WTC11 (cell line): ENCODE measurements at regions not wholly inside any gene's neighbourhood (a gene's known extent, or its start where the extent isn't known, plus 50 kb on each side); places are given as distances from the start of the nearest gene placed in this dataset.

Experiments used
- ATAC-seq: fragments of 200-7000 bp; cut with Tn5 transposase; 2 replicates; pipeline ENCODE4 v1.10.0; 2021; ENCODE audit warnings: mild to moderate bottlenecking, moderate library complexity
- CTCF ChIA-PET: fragments of 300-600 bp; sonication (Branson Sonifier 250); formaldehyde crosslinking; loops from one replicate; lab custom pipeline; 2021; ENCODE audit warnings: antibody characterized with exemption; lab: Charles Lee
- POLR2A ChIA-PET: fragments of 350-600 bp; sonication (Branson Sonifier 250); formaldehyde crosslinking; loops from one replicate; lab custom pipeline; 2021; ENCODE audit warnings: antibody characterized with exemption; lab: Charles Lee
- DNase-seq: peaks from one replicate; pipeline ENCODE4 v3.0.0; 2021; ENCODE audit warnings: low spot score
- H3K27ac Mint-ChIP-seq: 2 replicates; pipeline ENCODE4 v1.8.0; 2021; ENCODE audit warnings: mixed read lengths
- H3K27me3 Mint-ChIP-seq: 2 replicates; pipeline ENCODE4 v1.8.0; 2021; ENCODE audit warnings: low read depth, mild to moderate bottlenecking, moderate library complexity, mixed read lengths
- H3K36me3 Mint-ChIP-seq: 2 replicates; pipeline ENCODE4 v1.8.0; 2021; ENCODE audit warnings: mixed read lengths
- H3K4me1 Mint-ChIP-seq: 2 replicates; pipeline ENCODE4 v1.8.0; 2022; ENCODE audit warnings: mixed read lengths
- H3K4me3 Mint-ChIP-seq: 2 replicates; pipeline ENCODE4 v1.8.0; 2021; ENCODE audit warnings: mild to moderate bottlenecking, moderate library complexity, mixed read lengths
- H3K9me3 Mint-ChIP-seq: 2 replicates; pipeline ENCODE4 v1.8.0; 2021; ENCODE audit warnings: mixed read lengths
- ARID4B ChIP-seq: sonication (generic); formaldehyde crosslinking; IDR thresholded peaks from 2 replicates; pipeline ENCODE4 v1.8.0; 2023; ENCODE audit warnings: missing genetic modification reagents, mild to moderate bottlenecking, borderline replicate concordance
- ATF1 ChIP-seq: sonication (generic); formaldehyde crosslinking; IDR thresholded peaks from 2 replicates; pipeline ENCODE4 v1.8.1; 2023; ENCODE audit warnings: mild to moderate bottlenecking, moderate library complexity, missing genetic modification reagents
- ATF3 ChIP-seq: sonication (generic); formaldehyde crosslinking; conservative IDR thresholded peaks from 2 replicates; pipeline ENCODE4 v1.8.1; 2022; ENCODE audit warnings: mild to moderate bottlenecking, missing genetic modification reagents
- CBFB ChIP-seq: sonication (generic); formaldehyde crosslinking; IDR thresholded peaks from 2 replicates; pipeline ENCODE4 v1.8.1; 2022; ENCODE audit warnings: mild to moderate bottlenecking, low read depth, missing genetic modification reagents
- CDX4 ChIP-seq: fragments of 250-450 bp; sonication (Bioruptor Pico); IDR thresholded peaks from 2 replicates; pipeline ENCODE4 v1.9.0; 2021; ENCODE audit warnings: moderate library complexity, mild to moderate bottlenecking, inconsistent platforms, borderline replicate concordance
- ETV6 ChIP-seq: sonication (generic); formaldehyde crosslinking; IDR thresholded peaks from 2 replicates; pipeline ENCODE4 v1.8.1; 2022; ENCODE audit warnings: mild to moderate bottlenecking, missing genetic modification reagents
- FOXP1 ChIP-seq: sonication (generic); formaldehyde crosslinking; IDR thresholded peaks from 2 replicates; pipeline ENCODE4 v1.8.0; 2022; ENCODE audit warnings: missing genetic modification reagents, mild to moderate bottlenecking, moderate library complexity, borderline replicate concordance
- IRF1 ChIP-seq: sonication (generic); formaldehyde crosslinking; IDR thresholded peaks from 2 replicates; pipeline ENCODE4 v1.8.0; 2023; ENCODE audit warnings: missing genetic modification reagents
- IRF2 ChIP-seq: sonication (generic); formaldehyde crosslinking; IDR thresholded peaks from 2 replicates; pipeline ENCODE4 v1.8.0; 2022; ENCODE audit warnings: low read depth, missing genetic modification reagents, borderline replicate concordance
- KAT7 ChIP-seq: sonication (generic); formaldehyde crosslinking; IDR thresholded peaks from 2 replicates; pipeline ENCODE4 v1.8.1; 2023; ENCODE audit warnings: missing genetic modification reagents, mild to moderate bottlenecking, borderline replicate concordance
- NR2C2 ChIP-seq: sonication (generic); formaldehyde crosslinking; IDR thresholded peaks from 2 replicates; pipeline ENCODE4 v1.8.0; 2022; ENCODE audit warnings: mild to moderate bottlenecking, missing genetic modification reagents
- PRRX2 ChIP-seq: fragments of 250-450 bp; sonication (Bioruptor Pico); IDR thresholded peaks from 2 replicates; pipeline ENCODE4 v1.8.0; 2021; ENCODE audit warnings: mild to moderate bottlenecking
- SMAD4 ChIP-seq: sonication (generic); formaldehyde crosslinking; IDR thresholded peaks from 2 replicates; pipeline ENCODE4 v1.8.0; 2022; ENCODE audit warnings: mild to moderate bottlenecking, missing genetic modification reagents
- SOX15 ChIP-seq: fragments of 250-450 bp; sonication (Bioruptor Pico); IDR thresholded peaks from 2 replicates; pipeline ENCODE4 v1.9.0; 2021; ENCODE audit warnings: mild to moderate bottlenecking
- ZBTB21 ChIP-seq: sonication (generic); formaldehyde crosslinking; IDR thresholded peaks from 2 replicates; pipeline ENCODE4 v1.8.1; 2023; ENCODE audit warnings: mild to moderate bottlenecking, missing genetic modification reagents, borderline replicate concordance
- ZBTB43 ChIP-seq: sonication (generic); formaldehyde crosslinking; IDR thresholded peaks from 2 replicates; pipeline ENCODE4 v1.8.1; 2023; ENCODE audit warnings: mild to moderate bottlenecking, missing genetic modification reagents
- ZMAT4 ChIP-seq: fragments of 250-450 bp; sonication (Bioruptor Pico); IDR thresholded peaks from 2 replicates; pipeline ENCODE4 v1.9.0; 2021; ENCODE audit warnings: mild to moderate bottlenecking
- ZNF232 ChIP-seq: sonication (generic); formaldehyde crosslinking; IDR thresholded peaks from 2 replicates; pipeline ENCODE4 v1.8.0; 2022; ENCODE audit warnings: mild to moderate bottlenecking, missing genetic modification reagents
- ZNF512 ChIP-seq: sonication (generic); formaldehyde crosslinking; IDR thresholded peaks from 2 replicates; pipeline ENCODE4 v1.8.1; 2022; ENCODE audit warnings: missing genetic modification reagents, borderline replicate concordance
- ZNF671 ChIP-seq: fragments of 250-450 bp; sonication (Bioruptor Pico); IDR thresholded peaks from 2 replicates; pipeline ENCODE4 v1.8.0; 2021; ENCODE audit warnings: mild to moderate bottlenecking

- no peak for TF ChIP-seq ZNF512 (CRISPR knock-in tag)
- TF ChIP-seq ZNF671 (CRISPR knock-in tag) = no peak
- no peak for TF ChIP-seq SOX15 (CRISPR knock-in tag)
- no peak for TF ChIP-seq NR2C2 (CRISPR knock-in tag)
- TF ChIP-seq ZMAT4 = no peak
- TF ChIP-seq ZBTB21 (CRISPR knock-in tag) = no peak
Observed at GRCh38 chr20:24341781-24342180, 127.6 kb upstream of the SYNDIG1 start (continued).

- no peak overlapping the region for H3K4me3 Mint-ChIP-seq
- ChIA-PET POLR2A (no interaction called here), CTCF (no interaction called here)
- DNase-seq = no peak
- no peaks in the 10 kb centered on the region for H3K4me1 Mint-ChIP-seq
- no peak for TF ChIP-seq ETV6 (CRISPR knock-in tag)
- TF ChIP-seq ZMAT4 = no peak
- no peak for TF ChIP-seq SOX15 (CRISPR knock-in tag)
- no peak for TF ChIP-seq IRF2
- TF ChIP-seq KAT7 (CRISPR knock-in tag) = no peak
- TF ChIP-seq ARID4B (CRISPR knock-in tag) = no peak
- no peak for TF ChIP-seq IRF1 (CRISPR knock-in tag)
- no peak for TF ChIP-seq PRRX2
- TF ChIP-seq ZNF232 (CRISPR knock-in tag) = no peak
- TF ChIP-seq NR2C2 (CRISPR knock-in tag) = no peak
- no peak for TF ChIP-seq ATF3 (CRISPR knock-in tag)
- no peak for TF ChIP-seq ATF1 (CRISPR knock-in tag)
- ATAC-seq = no peak
- no peaks in the 10 kb centered on the region for H3K36me3 Mint-ChIP-seq
- no peaks in the 10 kb centered on the region; the same call in 1 of the 2 replicates for H3K27me3 Mint-ChIP-seq
- H3K27ac Mint-ChIP-seq = no peak overlapping the region
- no peaks in the 10 kb centered on the region for H3K9me3 Mint-ChIP-seq
Observed at GRCh38 chr20:24340933-24341332, 128.5 kb upstream of the SYNDIG1 start.

GRCh38 chr20:24339210-24339641, 130.2 kb upstream of the SYNDIG1 start:
- POLR2A ChIA-PET = no interaction called here
- no peak for ATAC-seq
- H3K27ac Mint-ChIP-seq = no peak overlapping the region
- TF ChIP-seq FOXP1 (CRISPR knock-in tag) (no peak), CBFB (CRISPR knock-in tag) (no peak), CDX4 (CRISPR knock-in tag) (no peak), ZBTB43 (CRISPR knock-in tag) (no peak), ETV6 (CRISPR knock-in tag) (no peak), SMAD4 (CRISPR knock-in tag) (no peak)

More at GRCh38 chr20:24339210-24339641, 130.2 kb upstream of the SYNDIG1 start:
- H3K36me3 Mint-ChIP-seq = no peaks in the 10 kb centered on the region
- no peaks in the 10 kb centered on the region; the same call in 1 of the 2 replicates for H3K27me3 Mint-ChIP-seq
- H3K4me3 Mint-ChIP-seq = no peak overlapping the region
- no peaks in the 10 kb centered on the region for H3K9me3 Mint-ChIP-seq
- no peak for DNase-seq
- H3K4me1 Mint-ChIP-seq = no peaks in the 10 kb centered on the region
- CTCF ChIA-PET = no interaction called here
